Trophoblast cell (in vitro differentiated cells and primary cell): ENCODE measurements at regions not wholly inside any gene's neighbourhood (a gene's known extent, or its start where the extent isn't known, plus 50 kb on each side); places are given as distances from the start of the nearest gene placed in this dataset.
"Not testable (repeated sequence)": the region's sequence is repeated elsewhere in the genome, so short reads cannot be mapped to it uniquely, and the experiment has no call there.

ENCODE experiments used
- DNase-seq, 2 donors: peaks; one replicate each; pipeline ENCODE4 v3.0.0-alpha.2; 2016
- H2AFZ ChIP-seq: 2 replicates; pipeline ENCODE4 v1.6.1; 2013; ENCODE audit warnings: low read length, moderate library complexity, mild to moderate bottlenecking; ENCODE audit not compliant: insufficient read depth, poor library complexity
- H2AK5ac ChIP-seq: 2 replicates; pipeline ENCODE4 v1.6.1; 2013; ENCODE audit warnings: mild to moderate bottlenecking, low read length
- H2BK120ac ChIP-seq: 2 replicates; pipeline ENCODE4 v1.6.1; 2013; ENCODE audit warnings: low read length, mild to moderate bottlenecking, moderate library complexity; ENCODE audit not compliant: insufficient read depth, poor library complexity
- H2BK12ac ChIP-seq: 2 replicates; pipeline ENCODE4 v1.6.1; 2013; ENCODE audit warnings: mild to moderate bottlenecking, low read length, moderate library complexity
- H2BK5ac ChIP-seq: 2 replicates; pipeline ENCODE4 v1.6.1; 2013; ENCODE audit warnings: low read length, low read depth, moderate library complexity, mild to moderate bottlenecking; ENCODE audit not compliant: poor library complexity
- H3K14ac ChIP-seq: 2 replicates; pipeline ENCODE4 v1.6.1; 2013; ENCODE audit warnings: mild to moderate bottlenecking, low read length
- H3K18ac ChIP-seq: 2 replicates; pipeline ENCODE4 v1.6.1; 2013; ENCODE audit warnings: mild to moderate bottlenecking, low read length
- H3K23ac ChIP-seq: 2 replicates; pipeline ENCODE4 v1.6.1; 2013; ENCODE audit warnings: low read length
- H3K27ac ChIP-seq: 2 replicates; pipeline ENCODE4 v1.5.1; 2013; ENCODE audit warnings: low read depth, mild to moderate bottlenecking, inconsistent platforms, low read length, moderate library complexity
- H3K27me3 ChIP-seq: 2 replicates; pipeline ENCODE4 v1.6.1; 2013; ENCODE audit warnings: inconsistent platforms, mild to moderate bottlenecking, low read length, moderate library complexity; ENCODE audit not compliant: insufficient read depth
- H3K36me3 ChIP-seq, 2 experiments: 1 replicate in 1 of 2; 2 replicates in 1 of 2; pipeline ENCODE4 v1.6.1; 2013; ENCODE audit warnings: low read length in 2 of 2, mild to moderate bottlenecking in 2 of 2, moderate library complexity in 1 of 2; ENCODE audit not compliant: insufficient read depth in 2 of 2, control insufficient read depth in 1 of 2
- H3K4ac ChIP-seq: 2 replicates; pipeline ENCODE4 v1.6.1; 2013; ENCODE audit warnings: low read depth, mild to moderate bottlenecking, low read length, moderate library complexity
- H3K4me1 ChIP-seq, 2 experiments: 1 replicate in 1 of 2; 2 replicates in 1 of 2; pipeline ENCODE4 v1.6.1; 2013; ENCODE audit warnings: low read length in 2 of 2, mild to moderate bottlenecking in 2 of 2, moderate library complexity in 1 of 2; ENCODE audit not compliant: insufficient read depth in 2 of 2, control insufficient read depth in 1 of 2
- H3K4me2 ChIP-seq: 2 replicates; pipeline ENCODE4 v1.6.1; 2013; ENCODE audit warnings: inconsistent platforms, mild to moderate bottlenecking, low read length, moderate library complexity
- H3K4me3 ChIP-seq: 2 replicates; pipeline ENCODE4 v1.5.1; 2013; ENCODE audit warnings: mild to moderate bottlenecking, low read depth, low read length, inconsistent platforms
- H3K79me1 ChIP-seq: one replicate; pipeline ENCODE4 v1.6.1; 2013; ENCODE audit warnings: low read length
- H3K79me2 ChIP-seq: 2 replicates; pipeline ENCODE4 v1.6.1; 2013; ENCODE audit warnings: low read length, mild to moderate bottlenecking; ENCODE audit not compliant: control insufficient read depth, insufficient read depth, poor library complexity
- H3K9ac ChIP-seq: 2 replicates; pipeline ENCODE4 v1.6.1; 2013; ENCODE audit warnings: mild to moderate bottlenecking, low read length
- H3K9me3 ChIP-seq: 2 replicates; pipeline ENCODE4 v1.6.1; 2013; ENCODE audit warnings: low read depth, mild to moderate bottlenecking, control low read depth, inconsistent platforms, low read length; ENCODE audit not compliant: insufficient read depth
- H4K12ac ChIP-seq: 2 replicates; pipeline ENCODE4 v1.6.1; 2013; ENCODE audit warnings: low read depth, mild to moderate bottlenecking, low read length, moderate library complexity
- H4K8ac ChIP-seq: 2 replicates; pipeline ENCODE4 v1.6.1; 2013; ENCODE audit warnings: low read depth, mild to moderate bottlenecking, low read length, moderate library complexity
- H4K91ac ChIP-seq: one replicate; pipeline ENCODE4 v1.6.1; 2013; ENCODE audit warnings: low read depth, mild to moderate bottlenecking, low read length, moderate library complexity
- WGBS: extraction: QIAGEN DNeasy Blood & Tissue Kit; methylation state at CpG from one replicate; pipeline ENCODE4 v1.1.7; 2013; ENCODE audit warnings: missing lambda C conversion rate; ENCODE audit not compliant: insufficient read length, insufficient coverage; ENCODE audit errors: extremely low coverage; 5-methylcytosine and 5-hydroxymethylcytosine counted together

DNA sequence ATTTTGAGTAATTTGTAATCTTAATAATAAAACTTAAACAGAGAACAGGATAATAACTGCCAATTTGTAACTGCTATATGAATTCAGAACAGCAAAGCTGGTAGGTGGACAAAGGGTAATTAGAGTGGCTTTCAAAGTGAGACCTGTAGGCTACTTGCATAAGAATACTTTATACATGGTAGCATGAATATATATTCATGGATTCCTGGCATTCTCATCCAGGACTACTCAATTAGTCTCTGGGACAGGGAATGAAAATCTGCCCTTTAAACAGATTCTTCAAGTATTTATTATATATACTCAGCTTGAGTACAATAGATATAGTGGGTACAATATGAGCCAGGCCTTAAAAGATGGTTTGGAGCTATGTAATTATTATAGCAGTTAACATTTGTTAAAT lies 419.9 kb downstream of the PIK3C3 start:
- DNase-seq = no peak
- H4K12ac ChIP-seq = no peak overlapping the region
- no peak overlapping the region for H3K4me3 ChIP-seq

DNA sequence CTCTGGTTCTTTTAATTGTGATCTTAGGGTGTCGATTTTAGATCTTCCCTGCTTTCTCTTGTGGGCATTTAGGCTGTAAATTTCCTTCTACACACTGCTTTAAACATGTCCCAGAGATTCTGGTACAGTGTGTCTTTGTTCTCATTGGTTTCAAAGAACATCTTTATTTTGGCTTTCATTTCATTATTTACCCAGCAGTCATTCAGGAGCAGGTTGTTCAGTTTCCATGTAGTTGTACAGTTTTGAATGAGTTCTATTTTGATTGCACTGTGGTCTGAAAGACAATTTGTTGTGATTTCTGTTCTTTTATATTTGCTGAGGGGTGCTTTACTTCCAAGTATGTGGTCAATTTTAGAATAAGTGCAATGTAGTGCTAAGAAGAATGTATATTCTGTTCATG lies 423.8 kb downstream of the PIK3C3 start:
- H3K18ac ChIP-seq, H3K36me3 ChIP-seq, DNase-seq, H3K4me3 ChIP-seq, H3K27me3 ChIP-seq, H4K91ac ChIP-seq, H3K27ac ChIP-seq, H2BK5ac ChIP-seq, H4K8ac ChIP-seq, H3K79me1 ChIP-seq, H3K23ac ChIP-seq, H2BK12ac ChIP-seq, H3K14ac ChIP-seq, H3K9me3 ChIP-seq, H3K79me2 ChIP-seq, H2AFZ ChIP-seq, H2BK120ac ChIP-seq, H3K4me1 ChIP-seq, H3K9ac ChIP-seq, H2AK5ac ChIP-seq, H4K12ac ChIP-seq, H3K4me2 ChIP-seq, H3K4ac ChIP-seq: not testable (repeated sequence)
- WGBS = no CpG with 5 or more reads among the region's 1 CpG

More for the DNA sequence above, 419.9 kb downstream of the PIK3C3 start:
- Histone ChIP-seq H2AK5ac (no peak overlapping the region), H3K23ac (no peak overlapping the region), H2BK5ac (no peak overlapping the region), H4K8ac (no peak overlapping the region), H2BK120ac (no peak overlapping the region), H2AFZ (no peak overlapping the region), H3K4ac (no peak overlapping the region), H4K91ac (no peak overlapping the region), H3K36me3 (no peaks in the 10 kb centered on the region), H3K27ac (no peak overlapping the region), H3K18ac (no peak overlapping the region), H3K9ac (no peak overlapping the region), H3K4me1 (no peaks in the 10 kb centered on the region), H3K27me3 (no peaks in the 10 kb centered on the region), H3K4me2 (no peak overlapping the region), H3K79me1 (no peaks in the 10 kb centered on the region), H3K14ac (no peak overlapping the region), H3K79me2 (no peaks in the 10 kb centered on the region), H2BK12ac (no peak overlapping the region), H3K9me3 (no peaks in the 10 kb centered on the region)

DNA sequence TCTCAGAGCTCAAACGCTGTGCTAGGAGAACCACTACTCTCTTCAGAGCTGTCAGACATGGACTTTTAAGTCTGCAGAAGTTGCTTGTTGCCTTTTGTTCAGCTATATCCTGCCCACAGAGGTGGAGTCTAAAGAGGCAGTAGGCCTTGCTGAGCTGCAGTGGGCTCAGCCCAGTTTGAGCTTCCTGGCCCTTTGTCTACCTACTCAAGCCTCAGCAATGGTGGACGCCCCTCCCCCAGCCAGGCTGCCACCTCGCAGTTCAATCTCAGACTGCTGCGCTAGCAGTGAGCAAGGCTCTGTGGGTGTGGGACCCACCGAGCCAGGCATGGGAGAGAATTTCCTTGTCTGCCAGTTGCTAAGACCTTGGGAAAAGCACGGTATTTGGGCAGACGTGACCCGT lies 426.2 kb downstream of the PIK3C3 start:
- H3K4ac ChIP-seq, H2BK12ac ChIP-seq, H4K12ac ChIP-seq, H3K79me2 ChIP-seq, H3K9ac ChIP-seq, H3K4me1 ChIP-seq, H3K4me3 ChIP-seq, H3K27ac ChIP-seq, H3K14ac ChIP-seq, H3K4me2 ChIP-seq, H3K36me3 ChIP-seq, H2AFZ ChIP-seq, H4K8ac ChIP-seq, H3K27me3 ChIP-seq, H3K18ac ChIP-seq, H4K91ac ChIP-seq, H3K79me1 ChIP-seq, H2AK5ac ChIP-seq, H3K9me3 ChIP-seq, H2BK120ac ChIP-seq, H3K23ac ChIP-seq, DNase-seq, H2BK5ac ChIP-seq: not testable (repeated sequence)
- WGBS = no CpG with 5 or more reads among the region's 8 CpGs

DNA sequence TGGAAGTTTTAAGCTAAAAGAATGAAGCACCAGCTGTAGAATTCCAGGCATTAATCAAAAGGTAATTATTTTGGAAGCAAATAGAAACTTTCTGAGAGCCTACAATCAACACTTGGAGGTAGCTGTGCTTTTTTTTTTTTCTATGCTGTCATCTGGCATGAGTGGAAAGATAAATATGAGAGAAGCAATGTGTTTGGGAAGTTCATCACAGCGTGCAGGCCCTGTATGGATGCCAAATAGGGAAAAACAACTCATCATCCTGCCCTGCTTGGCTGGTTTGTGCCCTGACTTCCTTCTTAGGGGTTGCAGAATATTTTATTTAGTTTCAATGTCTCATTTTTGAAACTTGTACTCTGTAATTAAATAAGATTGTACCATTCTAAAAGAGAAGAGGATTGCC lies 437.4 kb downstream of the PIK3C3 start:
- WGBS = no CpG with 5 or more reads among the region's 1 CpG
- Histone ChIP-seq H2AFZ (no peak overlapping the region), H3K27ac (no peak overlapping the region)

More for the DNA sequence above, 437.4 kb downstream of the PIK3C3 start:
- Histone ChIP-seq H3K4me3 (no peak overlapping the region), H3K79me2 (no peaks in the 10 kb centered on the region), H3K9ac (no peak overlapping the region), H3K36me3 (no peaks in the 10 kb centered on the region), H2BK12ac (no peak overlapping the region), H3K9me3 (no peaks in the 10 kb centered on the region), H4K12ac (no peak overlapping the region), H2BK120ac (no peak overlapping the region), H2AK5ac (no peak overlapping the region), H3K27me3 (no peaks in the 10 kb centered on the region), H3K79me1 (no peaks in the 10 kb centered on the region), H3K4me1 (no peaks in the 10 kb centered on the region), H4K91ac (no peak overlapping the region), H3K14ac (no peak overlapping the region), H3K18ac (no peak overlapping the region), H3K4me2 (no peak overlapping the region), H2BK5ac (no peak overlapping the region), H3K23ac (no peak overlapping the region), H3K4ac (no peak overlapping the region), H4K8ac (no peak overlapping the region)
- DNase-seq = no peak
